Neural crest cell (in vitro differentiated cells): ENCODE measurements at regions not wholly inside any gene's neighbourhood (a gene's known extent, or its start where the extent isn't known, plus 50 kb on each side); places are given as distances from the start of the nearest gene placed in this dataset.

Experiments used
- DNase-seq: peaks from one replicate; pipeline ENCODE4 v3.0.0; 2021; ENCODE audit warnings: low read depth, mixed read lengths, low spot score
- H3K27ac Mint-ChIP-seq: one replicate; pipeline ENCODE4 v1.8.0; 2021; ENCODE audit warnings: mild to moderate bottlenecking, mixed read lengths; ENCODE audit not compliant: unreplicated experiment
- H3K27me3 Mint-ChIP-seq: 2 replicates; pipeline ENCODE4 v1.8.0; 2021; ENCODE audit warnings: low read depth, mild to moderate bottlenecking, mixed read lengths
- H3K36me3 Mint-ChIP-seq: 2 replicates; pipeline ENCODE4 v1.8.0; 2021; ENCODE audit warnings: low read depth, mild to moderate bottlenecking, mixed read lengths
- H3K4me1 Mint-ChIP-seq: 2 replicates; pipeline ENCODE4 v1.8.0; 2021; ENCODE audit warnings: mixed read lengths
- H3K4me3 Mint-ChIP-seq: one replicate; pipeline ENCODE4 v1.8.0; 2021; ENCODE audit warnings: mild to moderate bottlenecking, mixed read lengths
- H3K9me3 Mint-ChIP-seq: 2 replicates; pipeline ENCODE4 v1.8.0; 2021; ENCODE audit warnings: mixed read lengths
- CTCF ChIP-seq: fragments of 200-600 bp; sonication (generic); conservative IDR thresholded peaks from 2 replicates; pipeline ENCODE4 v1.5.0; 2021; ENCODE audit warnings: antibody characterized with exemption, mild to moderate bottlenecking

- DNase-seq: no peak
- H3K9me3 Mint-ChIP-seq: peaks cover 19% of the 10 kb centered on the region
- H3K36me3 Mint-ChIP-seq: peaks cover 9% of the 10 kb centered on the region
- no peak overlapping the region for H3K27ac Mint-ChIP-seq
- H3K27me3 Mint-ChIP-seq: no peaks in the 10 kb centered on the region
- TF ChIP-seq CTCF: no peak
- H3K4me3 Mint-ChIP-seq: no peak overlapping the region
- H3K4me1 Mint-ChIP-seq: no peaks in the 10 kb centered on the region
These were observed 222.9 kb upstream of the ERCC4 start for GRCh38 chr16:13697013-13697412.

- no peaks in the 10 kb centered on the region for H3K4me1 Mint-ChIP-seq
- peaks cover 19% of the 10 kb centered on the region for H3K9me3 Mint-ChIP-seq
- no peak overlapping the region for H3K4me3 Mint-ChIP-seq
- H3K27me3 Mint-ChIP-seq: no peaks in the 10 kb centered on the region
- no peak overlapping the region for H3K27ac Mint-ChIP-seq
- no peak for DNase-seq
- H3K36me3 Mint-ChIP-seq: peaks cover 7% of the 10 kb centered on the region
- no peak for TF ChIP-seq CTCF
These were observed 222.4 kb upstream of the ERCC4 start for GRCh38 chr16:13697568-13697967.

DNA sequence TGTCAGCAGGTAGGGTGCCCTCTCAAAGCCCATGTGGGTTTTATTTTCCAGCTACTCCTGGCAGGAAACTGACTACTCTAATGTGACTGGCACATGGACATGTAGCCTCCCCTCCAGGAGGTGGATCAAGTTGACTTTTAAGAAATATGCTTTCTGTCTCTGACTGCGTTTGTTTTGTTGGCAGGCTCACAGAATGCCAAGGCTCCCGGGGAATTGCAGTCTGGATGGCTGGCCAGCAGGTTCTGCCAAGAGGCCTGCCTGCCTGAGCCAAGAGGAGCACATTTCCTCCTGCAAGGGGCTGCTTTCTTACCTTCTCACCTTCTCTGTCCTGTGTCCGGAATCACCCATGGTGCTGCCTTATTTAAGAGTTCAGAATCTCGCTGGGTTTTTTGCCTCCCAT lies 217.3 kb upstream of the ERCC4 start:
- TF ChIP-seq CTCF: no peak
- Mint-ChIP-seq H3K36me3 (peaks cover 9% of the 10 kb centered on the region), H3K4me3 (no peak overlapping the region), H3K27me3 (no peaks in the 10 kb centered on the region), H3K9me3 (peaks cover 13% of the 10 kb centered on the region), H3K4me1 (no peaks in the 10 kb centered on the region), H3K27ac (no peak overlapping the region)
- no peak for DNase-seq

DNA sequence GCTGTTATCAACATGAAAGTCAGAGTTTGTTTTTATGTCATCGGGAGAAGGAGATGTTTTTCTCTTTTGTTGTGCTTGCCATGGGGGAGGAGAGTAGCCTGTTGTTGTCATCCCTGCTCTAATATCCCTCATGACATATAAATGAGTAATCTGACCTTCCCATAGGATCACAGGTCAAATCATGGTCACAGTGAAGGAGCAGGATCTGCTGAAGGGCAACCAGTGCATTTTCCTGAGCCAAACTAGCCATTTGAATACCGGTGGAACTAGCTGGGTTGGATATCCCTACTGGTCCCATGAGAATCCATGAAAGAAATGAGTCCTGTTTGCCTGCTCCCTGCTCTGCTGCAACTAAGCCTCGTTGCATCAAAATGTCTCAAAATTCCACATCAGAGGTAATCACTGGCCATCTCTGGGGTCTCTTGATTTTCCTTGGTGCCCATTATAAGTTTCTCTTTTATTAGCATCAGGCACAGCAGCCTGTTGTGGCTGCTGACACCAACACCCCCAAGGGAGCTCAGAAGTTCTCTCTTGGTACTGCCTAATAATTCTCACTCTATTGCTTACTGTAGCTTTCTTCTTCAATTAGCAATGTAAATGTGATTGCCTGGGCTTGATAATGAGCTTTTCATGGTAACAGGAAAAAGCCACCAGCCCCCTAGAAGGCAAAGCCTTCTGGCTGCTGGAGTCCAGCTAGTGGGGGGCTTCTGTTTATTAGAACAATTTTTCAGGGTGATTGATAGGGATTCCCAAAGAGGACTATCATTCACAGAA lies 211.4 kb upstream of the ERCC4 start:
- TF ChIP-seq CTCF: no peak
- no peak overlapping the region for H3K27ac Mint-ChIP-seq

DNA sequence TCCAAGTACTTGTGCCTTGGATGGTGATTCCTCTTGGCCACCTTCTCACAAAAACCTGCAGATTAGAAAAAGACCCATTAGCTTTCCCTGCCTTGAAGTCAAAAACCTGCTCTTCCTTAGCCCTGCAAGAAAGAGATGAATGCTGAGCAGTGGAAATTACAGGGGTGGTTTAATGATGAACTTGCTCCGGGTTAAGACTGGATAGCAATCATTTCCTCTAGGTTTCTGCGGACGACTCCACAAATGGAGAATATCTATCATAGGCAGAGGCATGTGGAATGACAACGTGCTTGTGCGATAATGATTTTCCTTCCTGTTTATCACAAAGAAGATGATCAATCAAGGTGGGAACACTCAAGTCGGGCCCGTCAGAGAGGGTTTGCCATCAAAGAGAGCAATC lies 201.2 kb upstream of the ERCC4 start:
- DNase-seq: no peak
- no peaks in the 10 kb centered on the region for H3K9me3 Mint-ChIP-seq
- no peaks in the 10 kb centered on the region for H3K36me3 Mint-ChIP-seq
- peaks cover 10% of the 10 kb centered on the region for H3K27me3 Mint-ChIP-seq
- no peak overlapping the region for H3K4me3 Mint-ChIP-seq
- no peaks in the 10 kb centered on the region for H3K4me1 Mint-ChIP-seq
- TF ChIP-seq CTCF: no peak
- H3K27ac Mint-ChIP-seq: no peak overlapping the region

More for the DNA sequence above, 211.4 kb upstream of the ERCC4 start:
- H3K4me3 Mint-ChIP-seq: no peak overlapping the region
- peaks cover 9% of the 10 kb centered on the region for H3K9me3 Mint-ChIP-seq
- no peaks in the 10 kb centered on the region for H3K4me1 Mint-ChIP-seq
- peaks cover 5% of the 10 kb centered on the region for H3K36me3 Mint-ChIP-seq
- peaks cover 4% of the 10 kb centered on the region for H3K27me3 Mint-ChIP-seq
- no peak for DNase-seq
